Left lung (tissue), 4 donors: ENCODE measurements at regions not wholly inside any gene's neighbourhood (a gene's known extent, or its start where the extent isn't known, plus 50 kb on each side); places are given as distances from the start of the nearest gene placed in this dataset.

ENCODE experiments used
- ATAC-seq: fragments of 200-7000 bp; cut with Tn5 transposase; one replicate; pipeline ENCODE4 v1.9.1; 2020; ENCODE audit warnings: moderate library complexity
- DNase-seq, 4 donors: peaks; one replicate each; pipeline ENCODE4 v3.0.0-alpha.2; 2013 to 2020
- H3K27ac ChIP-seq, 2 donors: fragments of 200-600 bp; sonication (generic) in 1 of 2; one replicate each; pipeline versions ENCODE4 v1.5.0 to v1.8.0; 2020 to 2021
- H3K27me3 ChIP-seq, 2 donors: fragments of 200-600 bp; sonication (generic) in 1 of 2; one replicate each; pipeline versions ENCODE4 v1.5.0 to v1.8.0; 2020 to 2021
- H3K36me3 ChIP-seq, 2 donors: fragments of 200-600 bp; sonication (generic) in 1 of 2; one replicate each; pipeline versions ENCODE4 v1.5.0 to v1.8.0; 2020 to 2021
- H3K4me1 ChIP-seq, 2 donors: fragments of 200-600 bp; one replicate each; pipeline ENCODE4 v1.8.0; 2021
- H3K4me3 ChIP-seq, 2 donors: fragments of 200-600 bp; sonication (generic) in 1 of 2; one replicate each; pipeline versions ENCODE4 v1.5.0 to v1.8.0; 2020 to 2021; ENCODE audit warnings: mild to moderate bottlenecking in 1 of 2
- H3K9me3 ChIP-seq, 2 donors: fragments of 200-600 bp; sonication (generic) in 1 of 2; one replicate each; pipeline versions ENCODE4 v1.5.0 to v1.8.0; 2020 to 2021
- CTCF ChIP-seq, 2 donors: fragments of 200-600 bp; sonication (generic) in 1 of 2; IDR thresholded peaks; one replicate each; pipeline versions ENCODE4 v1.5.0 to v1.8.0; 2021; ENCODE audit warnings: antibody characterized with exemption in 2 of 2
- intact Hi-C, 2 donors: fragments of 100-400 bp; cut with DNase I; formaldehyde crosslinking; loops; one replicate each; pipeline versions ENCODE4 v1.11.2 to v1.14.2; 2022
- donor health status: DM: no; HTN: yes; CAD: no.
- donor health status: DM: no; HTN: no; CAD: no.

- H3K9me3 ChIP-seq = no peaks in the 10 kb centered on the region
- intact Hi-C loops = no loop called here
- TF ChIP-seq CTCF (IDR thresholded peaks at IDR 0.05) = no peak
- no peak overlapping the region for H3K4me3 ChIP-seq
- no peaks in the 10 kb centered on the region for H3K27me3 ChIP-seq
- H3K36me3 ChIP-seq = no peaks in the 10 kb centered on the region
- no peak for DNase-seq
- peaks cover 0 to 6% of the 10 kb centered on the region in 2 donors for H3K4me1 ChIP-seq
- ATAC-seq = no peak
- H3K27ac ChIP-seq = no peak overlapping the region
Observed at GRCh38 chr11:95515371-95515770, 274.2 kb downstream of the FAM76B start.

GRCh38 chr11:95514416-95515110 lies 275.0 kb downstream of the FAM76B start:
- no peak for ATAC-seq
- intact Hi-C loops = no loop called here

GRCh38 chr11:95512682-95513081 lies 276.9 kb downstream of the FAM76B start:
- Histone ChIP-seq H3K27ac (peak overlapping the region; percentile 2 to 49), H3K36me3 (no peaks in the 10 kb centered on the region), H3K27me3 (no peaks in the 10 kb centered on the region), H3K9me3 (no peaks in the 10 kb centered on the region), H3K4me3 (no peak overlapping the region), H3K4me1 (peaks cover 0 to 6% of the 10 kb centered on the region in 2 donors)
- DNase-seq = peak in 3 of 4 donors; percentile 47 to 83 (median 59)
- TF ChIP-seq CTCF (IDR thresholded peaks at IDR 0.05) = no peak
- intact Hi-C loops = no loop called here
- ATAC-seq = peak; percentile 81

More at GRCh38 chr11:95514416-95515110, 275.0 kb downstream of the FAM76B start:
- no peaks in the 10 kb centered on the region for H3K36me3 ChIP-seq
- no peak for DNase-seq
- H3K4me1 ChIP-seq = peaks cover 0 to 6% of the 10 kb centered on the region in 2 donors
- no peak overlapping the region for H3K27ac ChIP-seq
- TF ChIP-seq CTCF (IDR thresholded peaks at IDR 0.05) = no peak
- no peaks in the 10 kb centered on the region for H3K9me3 ChIP-seq
- no peaks in the 10 kb centered on the region for H3K27me3 ChIP-seq
- no peak overlapping the region for H3K4me3 ChIP-seq

GRCh38 chr11:95512177-95512576 lies 277.4 kb downstream of the FAM76B start:
- peak; percentile 84 for ATAC-seq
- Histone ChIP-seq H3K27me3 (no peaks in the 10 kb centered on the region), H3K27ac (peak overlapping the region; percentile 2 to 49), H3K4me1 (peaks cover 0 to 6% of the 10 kb centered on the region in 2 donors), H3K4me3 (no peak overlapping the region), H3K36me3 (no peaks in the 10 kb centered on the region), H3K9me3 (no peaks in the 10 kb centered on the region)
- TF ChIP-seq CTCF (IDR thresholded peaks at IDR 0.05) = no peak
- intact Hi-C loops = no loop called here
- DNase-seq = peak in 1 of 4 donors; percentile 34

- Histone ChIP-seq H3K4me3 (no peak overlapping the region), H3K36me3 (no peaks in the 10 kb centered on the region), H3K4me1 (peaks cover 0 to 6% of the 10 kb centered on the region in 2 donors), H3K27ac (no peak overlapping the region), H3K9me3 (no peaks in the 10 kb centered on the region), H3K27me3 (no peaks in the 10 kb centered on the region)
- DNase-seq (no peak), ATAC-seq (no peak)
- intact Hi-C loops = no loop called here
- no peak for TF ChIP-seq CTCF (IDR thresholded peaks at IDR 0.05)
Observed at GRCh38 chr11:95508219-95508890, 277.4 kb upstream of the SESN3 start.
